ENCODE measurements at regions not wholly inside any gene's neighbourhood (a gene's known extent, or its start where the extent isn't known, plus 50 kb on each side); places are given as distances from the start of the nearest gene placed in this dataset.

DNA sequence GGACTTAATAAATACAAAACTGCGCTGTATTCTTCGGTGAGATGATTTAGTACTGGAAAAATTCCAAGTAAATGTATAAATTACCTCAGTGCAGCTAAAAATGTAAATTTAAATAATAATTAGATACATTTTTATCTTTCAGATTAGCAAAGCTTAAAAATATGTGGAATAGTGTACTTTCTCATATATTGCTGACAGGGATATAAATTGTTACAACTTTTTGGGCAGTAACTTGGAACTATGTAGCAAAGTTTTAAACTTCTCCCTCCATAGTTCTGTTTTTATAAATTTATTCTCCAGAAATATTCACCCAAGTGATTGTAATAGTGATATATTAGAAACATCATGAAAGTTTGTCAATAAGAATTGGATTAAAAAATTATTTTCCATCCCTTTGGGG, 384.6 kb upstream of the CITED2 start:
- no peak for TF ChIP-seq CTCF (conservative IDR thresholded peaks at IDR 0.05)
- no peak for TF ChIP-seq EZH2 (IDR thresholded peaks at IDR 0.05; ENCODE audit: low read depth)

Measured in PC-9 (cell line).